GM18873 (cell line): ENCODE measurements at regions not wholly inside any gene's neighbourhood (a gene's known extent, or its start where the extent isn't known, plus 50 kb on each side); places are given as distances from the start of the nearest gene placed in this dataset.
"Not testable (repeated sequence)": the region's sequence is repeated elsewhere in the genome, so short reads cannot be mapped to it uniquely, and the experiment has no call there.

Source experiments
- ATAC-seq: cut with Tn5 transposase; IDR thresholded peaks from one replicate; pipeline ENCODE4 v1.9.1; 2021; ENCODE audit warnings: mild to moderate bottlenecking, moderate library complexity, moderate number of reproducible peaks; ENCODE audit not compliant: unreplicated experiment, low FRiP score

GRCh38 chr9:88287972-88288371 lies 100.3 kb upstream of the SPIN1 start:
- no peak for ATAC-seq

GRCh38 chr9:88280816-88281382 lies 107.3 kb upstream of the SPIN1 start:
- no peak for ATAC-seq

GRCh38 chr9:88278036-88278435 lies 110.2 kb upstream of the SPIN1 start:
- ATAC-seq, result no peak

- no peak for ATAC-seq
These were observed 114.2 kb upstream of the SPIN1 start for GRCh38 chr9:88274078-88274477.

- ATAC-seq, result no peak
These were observed 115.3 kb upstream of the SPIN1 start for GRCh38 chr9:88272986-88273385.

- no peak for ATAC-seq
These were observed 117.8 kb upstream of the SPIN1 start for GRCh38 chr9:88270413-88270812.

- no peak for ATAC-seq
These were observed 119.4 kb upstream of the SPIN1 start for GRCh38 chr9:88268886-88269285.

GRCh38 chr9:88267283-88267682 lies 121.0 kb upstream of the SPIN1 start:
- no peak for ATAC-seq

- no peak for ATAC-seq
These were observed 121.8 kb upstream of the SPIN1 start for GRCh38 chr9:88266416-88266815.

- ATAC-seq, result no peak
These were observed 120.7 kb upstream of the SPATA31C2 start for GRCh38 chr9:88259001-88259400.

- no peak for ATAC-seq
These were observed 120.3 kb upstream of the SPATA31C2 start for GRCh38 chr9:88258601-88259000.

- ATAC-seq, result no peak
These were observed 119.7 kb upstream of the SPATA31C2 start for GRCh38 chr9:88258024-88258423.

GRCh38 chr9:88256216-88256615 lies 117.9 kb upstream of the SPATA31C2 start:
- no peak for ATAC-seq

GRCh38 chr9:88255806-88256205 lies 117.5 kb upstream of the SPATA31C2 start:
- not testable (repeated sequence) for ATAC-seq

GRCh38 chr9:88251903-88252302 lies 113.6 kb upstream of the SPATA31C2 start:
- no peak for ATAC-seq

GRCh38 chr9:88243736-88244135 lies 105.5 kb upstream of the SPATA31C2 start:
- ATAC-seq, result no peak

GRCh38 chr9:88242879-88243278 lies 104.6 kb upstream of the SPATA31C2 start:
- ATAC-seq, result no peak

GRCh38 chr9:88237991-88238571 lies 99.8 kb upstream of the SPATA31C2 start:
- no peak for ATAC-seq

- ATAC-seq, result no peak
These were observed 99.2 kb upstream of the SPATA31C2 start for GRCh38 chr9:88237479-88237961.

GRCh38 chr9:88236511-88237478 lies 98.5 kb upstream of the SPATA31C2 start:
- no peak for ATAC-seq

- ATAC-seq, result no peak
These were observed 97.3 kb upstream of the SPATA31C2 start for GRCh38 chr9:88235615-88236014.
